IPS-NIHi7 (cell line): ENCODE measurements at regions not wholly inside any gene's neighbourhood (a gene's known extent, or its start where the extent isn't known, plus 50 kb on each side); places are given as distances from the start of the nearest gene placed in this dataset.
"Not testable (repeated sequence)": the region's sequence is repeated elsewhere in the genome, so short reads cannot be mapped to it uniquely, and the experiment has no call there.

Experiments used
- DNase-seq: peaks from one replicate; pipeline ENCODE4 v3.0.0; 2012; ENCODE audit warnings: mixed read lengths; ENCODE audit errors: extremely low spot score

GRCh38 chr2:76268484-76268883, 557.8 kb upstream of the GCFC2 start:
- no peak for DNase-seq

DNA sequence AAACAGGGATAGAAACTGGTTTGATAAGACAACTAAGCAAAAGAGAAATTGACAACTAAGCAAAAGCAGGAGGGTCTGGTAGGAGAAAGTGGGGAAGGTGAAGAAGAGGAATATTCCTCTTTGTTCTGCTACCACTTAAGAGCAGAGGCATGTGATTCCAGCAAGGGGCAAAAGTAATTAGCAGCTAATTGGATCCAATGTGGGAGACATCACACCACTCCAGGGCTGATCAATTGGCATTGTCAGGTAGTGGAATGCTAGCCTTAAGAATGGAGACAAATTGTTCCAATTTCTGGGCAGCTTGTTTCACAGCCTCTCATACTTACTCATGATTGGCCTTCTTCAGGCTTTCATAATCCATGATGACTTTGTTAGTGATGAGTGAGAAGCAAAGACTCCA, 547.1 kb upstream of the GCFC2 start:
- no peak for DNase-seq

DNA sequence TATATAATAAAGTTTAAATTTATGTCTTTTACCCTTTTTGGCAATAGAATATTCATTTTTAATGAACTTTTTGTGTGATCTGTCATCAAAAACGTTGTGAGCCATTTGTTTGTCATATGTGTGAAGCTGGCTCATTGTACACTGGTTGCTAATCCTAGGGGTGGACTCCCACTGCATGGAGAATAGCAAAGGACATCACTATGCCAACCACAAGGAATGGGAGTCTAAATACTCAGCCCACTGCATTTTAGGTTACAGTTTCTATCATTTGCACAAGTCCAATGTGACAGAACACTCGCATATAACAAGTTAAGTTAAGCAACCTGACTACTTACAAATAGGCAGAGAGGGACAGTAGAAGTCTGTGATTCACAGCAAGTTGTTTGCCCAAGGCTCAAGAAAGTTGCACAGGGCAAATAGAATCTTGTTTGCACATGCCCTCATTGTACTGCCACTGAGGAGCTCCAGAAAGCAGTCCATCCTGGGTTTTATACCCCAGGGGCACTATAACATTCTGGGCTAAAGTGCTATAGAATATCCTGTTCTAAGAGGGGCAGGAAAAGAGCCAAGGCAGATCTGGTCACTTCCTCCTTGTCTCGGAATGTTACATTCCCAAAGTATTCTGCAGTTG, 545.9 kb upstream of the GCFC2 start:
- DNase-seq: no peak

- DNase-seq: no peak
These were observed 542.0 kb upstream of the GCFC2 start for GRCh38 chr2:76252704-76253103.

DNA sequence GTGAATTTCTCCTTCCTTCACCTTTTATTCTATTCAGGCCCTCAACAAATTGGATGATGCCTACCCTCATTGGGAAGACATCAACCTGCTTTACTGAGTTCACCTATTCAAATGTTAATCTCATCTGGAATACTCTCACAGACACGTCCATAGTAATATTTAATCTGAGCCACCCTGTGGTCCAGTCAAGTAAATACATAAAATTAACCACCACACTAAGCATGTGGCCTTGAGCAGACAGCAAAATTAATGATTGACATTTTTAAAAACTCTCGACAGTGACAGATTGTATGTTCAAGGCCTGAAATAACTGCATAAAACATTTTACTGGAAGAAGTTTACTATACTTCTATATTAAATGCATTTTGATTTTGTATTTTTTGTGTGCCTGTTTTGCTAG, 540.6 kb upstream of the GCFC2 start:
- DNase-seq: no peak

GRCh38 chr2:76247006-76247405, 536.3 kb upstream of the GCFC2 start:
- no peak for DNase-seq

DNA sequence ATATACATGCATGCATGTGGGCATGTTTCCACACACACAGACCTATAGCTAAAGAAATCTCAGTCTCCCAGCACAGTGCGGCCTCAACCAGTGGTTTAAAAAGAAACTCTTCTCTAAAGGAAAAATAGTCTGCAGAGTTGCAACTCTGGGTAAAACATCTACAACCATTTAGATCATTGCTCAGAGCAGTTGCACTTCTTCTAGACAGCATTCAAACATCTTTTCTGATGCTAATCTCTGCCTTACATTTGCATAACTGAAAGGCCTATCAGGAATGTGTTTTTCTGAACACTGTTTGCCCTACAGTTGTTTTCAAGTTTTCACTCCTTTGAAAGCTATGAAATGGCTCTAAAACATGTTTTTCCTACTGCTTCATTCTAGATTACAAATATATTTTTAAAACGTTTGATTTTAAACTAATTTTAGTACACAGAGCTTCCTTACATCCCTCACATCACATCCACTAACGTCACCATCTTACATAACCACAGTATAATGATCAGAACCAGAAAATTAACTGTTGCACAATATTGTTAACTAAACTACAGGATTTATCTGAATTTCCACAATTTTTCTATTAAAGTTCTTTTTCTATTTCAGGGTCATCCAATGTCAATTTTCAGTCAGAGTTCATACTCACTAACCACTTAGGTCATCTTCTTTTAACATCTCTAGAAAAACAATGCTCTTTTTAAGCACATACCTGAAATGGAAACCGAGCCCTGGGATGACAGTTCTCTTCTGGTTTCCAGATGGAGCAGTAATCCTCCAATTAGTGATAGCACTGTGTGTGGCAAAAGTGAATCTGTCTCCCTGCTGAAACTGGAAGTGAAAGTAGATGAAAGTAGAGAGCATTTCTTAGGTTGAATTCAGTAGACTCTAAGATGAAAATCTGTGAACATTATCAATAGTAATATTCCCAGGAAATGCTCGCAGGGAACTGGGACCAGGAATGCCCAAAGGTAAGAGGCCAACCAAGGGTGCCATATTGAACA, 501.6 kb upstream of the GCFC2 start:
- no peak for DNase-seq

DNA sequence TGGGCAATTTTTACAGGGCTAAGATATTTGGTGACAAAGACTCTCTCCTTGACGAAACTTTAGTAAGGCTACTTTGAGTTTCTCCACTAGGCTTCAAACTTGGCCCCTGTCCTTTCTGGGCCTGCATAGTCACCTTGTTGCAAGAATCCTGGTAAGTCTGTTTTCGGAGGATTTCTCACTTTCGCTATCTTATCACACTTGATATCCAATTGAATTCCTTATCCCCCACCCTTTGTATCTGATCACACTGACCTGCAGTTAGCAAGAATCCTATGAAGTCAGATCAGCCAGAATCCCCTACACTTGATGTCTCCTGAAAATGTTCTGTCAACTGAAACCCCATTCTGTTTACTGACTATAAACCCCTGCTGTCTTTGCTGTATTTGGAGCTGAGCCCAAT, 499.8 kb upstream of the GCFC2 start:
- DNase-seq: no peak

GRCh38 chr2:76204048-76204447, 493.3 kb upstream of the GCFC2 start:
- DNase-seq: no peak

DNA sequence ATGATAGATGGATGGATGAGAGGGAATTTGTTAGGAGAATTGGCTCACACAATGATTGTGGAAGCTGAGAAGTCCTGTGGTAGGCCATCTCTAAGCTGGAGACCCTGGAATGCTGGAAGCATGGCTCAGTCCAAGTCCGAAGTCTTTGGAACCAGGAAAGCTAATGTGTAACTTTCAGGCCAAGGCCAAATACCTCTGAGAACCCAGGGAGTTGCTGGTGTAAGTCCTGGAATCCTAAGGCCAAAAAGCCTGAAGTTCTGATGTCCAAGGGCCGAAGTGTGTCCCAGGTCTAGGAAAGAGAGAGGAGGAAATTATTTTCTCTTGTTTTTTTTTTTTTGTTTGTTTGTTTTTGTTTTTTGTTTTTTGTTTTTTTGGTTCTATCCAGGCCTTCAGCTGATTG, 492.2 kb upstream of the GCFC2 start:
- DNase-seq: no peak

GRCh38 chr2:76197842-76198448, 487.2 kb upstream of the GCFC2 start:
- DNase-seq: peak; percentile 45

DNA sequence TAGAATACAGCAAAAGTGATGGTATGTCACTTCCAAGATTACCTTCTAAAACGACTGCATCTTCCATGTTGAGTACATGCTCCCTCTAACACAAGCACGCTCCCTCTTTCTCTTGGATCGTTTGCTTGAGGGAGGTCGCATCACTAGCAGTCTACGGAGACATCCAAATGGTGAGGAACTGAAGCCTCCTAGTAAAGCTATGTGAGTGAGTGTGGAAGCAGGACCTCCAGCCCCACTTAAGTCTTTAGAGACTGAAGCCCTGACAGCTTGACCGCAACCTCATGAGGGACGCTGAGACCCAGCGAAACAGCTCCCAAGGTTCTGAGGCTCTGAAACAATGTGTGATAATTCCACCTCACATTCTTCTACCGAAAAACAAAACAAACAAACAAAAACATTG, 486.7 kb upstream of the GCFC2 start:
- DNase-seq: no peak

DNA sequence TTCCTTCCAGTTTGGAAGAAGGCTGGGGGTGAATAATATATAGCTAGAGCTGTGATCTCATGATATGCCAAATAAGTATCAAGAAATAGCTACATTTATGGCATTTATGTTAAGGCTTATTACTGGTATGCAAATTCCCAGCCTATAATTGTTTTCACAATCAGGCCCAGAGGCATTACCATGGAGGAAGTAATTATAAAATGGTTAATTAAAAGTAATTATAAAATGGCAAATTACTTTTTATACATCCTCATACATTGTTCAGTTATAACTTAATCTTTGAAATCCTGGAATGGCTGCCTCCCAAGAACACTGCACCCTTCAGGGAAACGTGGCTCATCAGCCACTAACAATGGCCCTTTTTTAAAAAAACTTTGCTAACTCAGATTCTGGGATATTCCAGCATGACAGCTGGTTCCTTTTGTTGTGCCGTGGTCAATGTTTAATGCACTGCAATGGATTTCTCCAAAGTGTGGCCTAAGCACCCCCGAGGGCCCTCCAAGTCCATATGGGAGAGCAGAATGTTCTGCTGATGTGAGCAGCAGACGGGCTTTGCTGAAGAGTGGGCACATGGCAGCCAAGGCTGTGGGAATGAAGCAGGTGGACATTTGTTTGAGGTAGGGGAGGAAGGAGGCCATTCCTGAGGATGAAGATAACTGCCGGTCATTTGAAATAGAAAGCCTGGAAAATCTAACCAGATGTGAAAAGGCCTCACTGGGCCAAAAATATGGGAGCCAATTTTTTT, 483.5 kb upstream of the GCFC2 start:
- DNase-seq: no peak

- DNase-seq: no peak
These were observed 482.4 kb upstream of the GCFC2 start for GRCh38 chr2:76193089-76193488.

GRCh38 chr2:76188334-76189008, 477.8 kb upstream of the GCFC2 start:
- no peak for DNase-seq

DNA sequence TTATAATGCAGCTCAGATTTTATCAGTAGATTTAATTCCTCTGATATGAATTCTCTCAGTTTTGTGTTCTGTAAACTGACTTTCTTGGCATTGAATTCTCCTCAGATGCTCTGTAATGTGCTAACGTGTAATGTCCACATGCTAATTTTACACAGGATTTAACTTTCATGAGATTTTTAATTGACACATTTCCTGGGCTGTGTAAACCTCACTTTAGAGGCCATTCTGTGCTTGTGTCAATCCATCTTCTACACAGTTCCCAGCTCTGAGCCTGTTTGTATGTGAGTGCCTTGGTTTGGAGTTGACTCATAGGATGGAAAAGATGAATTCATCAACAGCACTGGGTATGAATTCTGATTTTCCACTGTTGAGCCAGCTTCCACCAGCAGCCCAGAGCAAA, 476.7 kb upstream of the GCFC2 start:
- no peak for DNase-seq

DNA sequence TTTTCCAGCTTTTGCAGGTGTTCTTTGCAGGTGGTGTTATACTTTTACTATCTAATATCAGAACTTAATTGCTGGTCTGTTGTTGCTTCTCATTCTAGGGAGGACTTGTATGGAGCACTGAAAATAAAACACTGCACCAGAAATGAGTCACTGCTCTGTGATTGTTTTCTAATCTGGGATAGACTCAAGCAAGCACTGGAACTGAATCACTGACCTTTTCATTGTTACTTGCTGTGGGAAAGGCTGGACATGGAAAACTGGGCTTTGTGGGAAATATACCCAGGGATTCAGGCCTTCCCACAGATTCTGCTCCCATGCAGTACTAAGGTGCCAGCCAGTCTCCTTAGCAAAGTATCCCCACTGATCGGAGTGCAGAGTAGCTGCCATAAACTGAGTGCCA, 470.0 kb upstream of the GCFC2 start:
- DNase-seq: no peak

DNA sequence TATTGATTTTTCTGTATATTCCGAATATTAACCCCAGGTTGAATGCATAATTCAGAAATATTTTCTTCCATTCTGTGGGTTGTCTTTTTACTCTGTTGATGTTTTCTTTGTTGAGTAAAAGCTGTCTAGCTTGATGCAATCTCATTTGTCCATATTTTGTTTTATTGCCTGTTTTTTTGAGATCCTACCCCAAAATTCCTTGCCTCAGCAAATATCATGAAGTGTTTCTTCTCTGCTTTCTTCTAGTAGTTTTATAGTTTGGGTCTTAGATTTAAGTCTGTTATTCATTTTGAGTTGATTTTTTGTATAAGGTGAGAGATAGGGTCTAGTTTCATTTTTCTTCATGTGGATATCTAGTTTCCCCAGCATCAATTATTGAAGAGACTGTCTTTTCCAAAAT, 467.9 kb upstream of the GCFC2 start:
- DNase-seq: no peak

DNA sequence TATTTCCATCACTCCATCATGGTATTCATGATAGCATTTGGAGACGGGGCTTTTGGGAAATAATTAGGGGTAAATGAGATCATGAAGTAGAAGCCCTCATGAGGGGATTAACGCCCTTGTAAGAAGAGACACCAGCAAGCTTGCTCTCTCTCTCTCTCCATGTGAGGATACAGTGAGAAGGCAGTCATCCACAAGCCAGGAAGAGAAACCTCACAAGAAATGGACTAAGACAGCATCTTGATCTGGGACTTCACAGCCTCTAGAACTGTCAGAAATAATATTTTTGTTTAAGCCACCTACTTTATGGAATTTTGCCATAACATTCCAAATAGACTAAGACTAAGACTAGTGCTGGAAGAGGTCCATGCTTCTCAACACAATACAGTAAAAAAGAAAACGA, 464.6 kb upstream of the GCFC2 start:
- no peak for DNase-seq

GRCh38 chr2:76174505-76174904, 463.8 kb upstream of the GCFC2 start:
- DNase-seq: no peak

- DNase-seq: not testable (repeated sequence)
These were observed 462.5 kb upstream of the GCFC2 start for GRCh38 chr2:76173206-76173605.
